ENCODE measurements at regions not wholly inside any gene's neighbourhood (a gene's known extent, or its start where the extent isn't known, plus 50 kb on each side); places are given as distances from the start of the nearest gene placed in this dataset.

GRCh38 chr2:155021618-155022017, 323.1 kb downstream of the KCNJ3 start (continued):
- TF ChIP-seq CHD7 (IDR thresholded peaks at IDR 0.05; ENCODE audit: insufficient replicate concordance, low read length): no peak
- TF ChIP-seq RNF2 (IDR thresholded peaks at IDR 0.05; ENCODE audit: borderline replicate concordance, low read depth, low read length, missing control alignments, poor library complexity, severe bottlenecking): no peak
- no peak for TF ChIP-seq BCL11A (IDR thresholded peaks at IDR 0.05; ENCODE audit: low read depth in 2 of 2, low read length in 2 of 2)
- TF ChIP-seq KDM5A (IDR thresholded peaks at IDR 0.05; ENCODE audit: low read length): no peak
- TF ChIP-seq RFX5 (IDR thresholded peaks at IDR 0.05; ENCODE audit: borderline replicate concordance, low read depth, low read length): no peak
- no peak for TF ChIP-seq RBBP5 (IDR thresholded peaks at IDR 0.05; ENCODE audit: borderline replicate concordance, low read depth, low read length)
- no peak for TF ChIP-seq JUN (IDR thresholded peaks at IDR 0.05; ENCODE audit: low read depth, low read length)
- no peak for TF ChIP-seq CTBP2 (IDR thresholded peaks at IDR 0.05; ENCODE audit: borderline replicate concordance, insufficient read depth, insufficient read length, low read length)
- no peak for TF ChIP-seq MAFK (IDR thresholded peaks at IDR 0.05; ENCODE audit: low read depth, low read length)
- TF ChIP-seq KDM4A (IDR thresholded peaks at IDR 0.05; ENCODE audit: low read depth, low read length, severe bottlenecking): no peak
- TF ChIP-seq CHD2 (IDR thresholded peaks at IDR 0.05; ENCODE audit: low read length): no peak
- no peak for TF ChIP-seq PHF8 (conservative IDR thresholded peaks at IDR 0.05; ENCODE audit: low read depth, low read length)

Data from H1 (cell line).